B cell (primary cell): ENCODE measurements at regions not wholly inside any gene's neighbourhood (a gene's known extent, or its start where the extent isn't known, plus 50 kb on each side); places are given as distances from the start of the nearest gene placed in this dataset.

Source experiments
- ATAC-seq: fragments of 200-7000 bp; cut with Tn5 transposase; one replicate; pipeline ENCODE4 v1.10.0; 2021; ENCODE audit warnings: low read depth, mild to moderate bottlenecking, moderate number of reproducible peaks, moderate library complexity
- CTCF ChIA-PET: fragments of 350-600 bp; sonication (Branson Sonifier 250); formaldehyde crosslinking; loops from one replicate; lab custom pipeline; 2021; ENCODE audit warnings: antibody characterized with exemption, inconsistent platforms; lab: Charles Lee
- POLR2A ChIA-PET: fragments of 350-600 bp; sonication (Branson Sonifier 250); formaldehyde crosslinking; loops from one replicate; lab custom pipeline; 2021; ENCODE audit warnings: antibody characterized with exemption; lab: Charles Lee
- DNase-seq: peaks from one replicate; pipeline ENCODE4 v3.0.0; 2013
- H2AFZ ChIP-seq: 2 replicates; pipeline ENCODE4 v1.6.1; 2012; ENCODE audit warnings: mild to moderate bottlenecking, low read depth, low read length; ENCODE audit not compliant: insufficient read depth, poor library complexity, severe bottlenecking
- H3K27ac ChIP-seq, 2 donors: 1 replicate in 1 of 2; 2 replicates in 1 of 2; pipeline ENCODE4 v1.5.1; 2012 to 2013; ENCODE audit warnings: low read length in 2 of 2, mild to moderate bottlenecking in 2 of 2, moderate library complexity in 1 of 2
- H3K27me3 ChIP-seq, 4 experiments: fragments of 200-600 bp in 1 of 4; sonication (generic) in 1 of 4; replicated peaks in 1 of 4; 1 replicate in 2 of 4; 2 replicates in 2 of 4; pipeline versions ENCODE4 v1.6.1 to v1.7.0; 2013 to 2016; ENCODE audit warnings: low read length in 3 of 4, mild to moderate bottlenecking in 2 of 4, mixed read lengths in 1 of 4, moderate library complexity in 1 of 4; ENCODE audit not compliant: insufficient read depth in 4 of 4, control insufficient read depth in 3 of 4; ENCODE audit errors: control extremely low read depth in 1 of 4
- H3K36me3 ChIP-seq, 2 experiments: replicated peaks in 1 of 2; 1 replicate in 1 of 2; 2 replicates in 1 of 2; pipeline versions ENCODE4 v1.6.1 to v1.7.1; 2013; ENCODE audit warnings: low read length in 1 of 2; ENCODE audit not compliant: insufficient read depth in 2 of 2, control insufficient read depth in 1 of 2; ENCODE audit errors: control extremely low read depth in 1 of 2, extremely low read depth in 1 of 2
- H3K4me1 ChIP-seq, 2 donors: fragments of 200-600 bp in 1 of 2; sonication (generic) in 1 of 2; 1 replicate in 1 of 2; 2 replicates in 1 of 2; pipeline versions ENCODE4 v1.5.1 to v1.6.1; 2013 to 2017; ENCODE audit warnings: low read length in 2 of 2; ENCODE audit not compliant: control insufficient read depth in 2 of 2, insufficient read depth in 2 of 2
- H3K4me2 ChIP-seq: replicated peaks from 2 replicates; pipeline ENCODE3; 2012; ENCODE audit warnings: mild to moderate bottlenecking, low read depth, low read length; ENCODE audit not compliant: poor library complexity, severe bottlenecking
- H3K4me3 ChIP-seq, 5 experiments: fragments of 200-600 bp in 1 of 5; sonication (generic) in 1 of 5; 1 replicate in 3 of 5; 2 replicates in 2 of 5; pipeline versions ENCODE4 v1.5.1 to v1.7.0; 2011 to 2016; ENCODE audit warnings: low read length in 4 of 5, mild to moderate bottlenecking in 4 of 5, low read depth in 2 of 5, control low read depth in 1 of 5, moderate library complexity in 1 of 5; ENCODE audit not compliant: insufficient read depth in 1 of 5; ENCODE audit errors: control extremely low read depth in 1 of 5, extremely low read depth in 1 of 5
- H3K79me2 ChIP-seq: fragments of 200-600 bp; sonication (generic); one replicate; pipeline ENCODE4 v1.6.0; 2016; ENCODE audit warnings: low read length; ENCODE audit not compliant: control insufficient read depth, insufficient read depth
- H3K9ac ChIP-seq: fragments of 200-600 bp; sonication (generic); 2 replicates; pipeline ENCODE4 v1.6.1; 2017; ENCODE audit warnings: mild to moderate bottlenecking, low read length, moderate library complexity
- H3K9me3 ChIP-seq, 3 donors: one replicate each; pipeline versions ENCODE4 v1.6.1 to v1.7.1; 2013; ENCODE audit warnings: low read length in 2 of 3; ENCODE audit not compliant: control insufficient read depth in 2 of 3, insufficient read depth in 1 of 3; ENCODE audit errors: control extremely low read depth in 1 of 3
- H4K20me1 ChIP-seq: 2 replicates; pipeline ENCODE4 v1.6.0; 2012; ENCODE audit warnings: mild to moderate bottlenecking, low read length; ENCODE audit not compliant: insufficient read depth, control insufficient read depth, poor library complexity, severe bottlenecking
- H3K27ac Mint-ChIP-seq: one replicate; pipeline ENCODE4 v1.8.0; 2021; ENCODE audit warnings: mixed read lengths
- H3K27me3 Mint-ChIP-seq: one replicate; pipeline ENCODE4 v1.8.0; 2021; ENCODE audit warnings: mixed read lengths
- H3K4me1 Mint-ChIP-seq: one replicate; pipeline ENCODE4 v1.8.0; 2021; ENCODE audit warnings: mixed read lengths
- H3K4me3 Mint-ChIP-seq: one replicate; pipeline ENCODE4 v1.8.0; 2021; ENCODE audit warnings: mixed read lengths
- H3K9me3 Mint-ChIP-seq: one replicate; pipeline ENCODE4 v1.8.0; 2022; ENCODE audit warnings: mixed read lengths; ENCODE audit not compliant: insufficient read depth
- EZH2 ChIP-seq: IDR thresholded peaks from 2 replicates; pipeline ENCODE4 v1.6.1; 2012; ENCODE audit warnings: borderline replicate concordance, low read depth, mild to moderate bottlenecking, moderate library complexity, low read length; ENCODE audit not compliant: insufficient read depth, poor library complexity, severe bottlenecking
- WGBS: methylation state at CpG from one replicate; pipeline ENCODE4 v1.1.5; 2013; ENCODE audit warnings: missing lambda C conversion rate; ENCODE audit not compliant: insufficient coverage; 5-methylcytosine and 5-hydroxymethylcytosine counted together
- intact Hi-C: fragments of 100-400 bp; cut with micrococcal nuclease; formaldehyde crosslinking; loops from one replicate; pipeline ENCODE4 v1.10.0; 2022
- TF ChIP-seq, protein P1 (sequence below): fragments of 200-600 bp; IDR thresholded peaks from one replicate; pipeline ENCODE4 v1.8.0; 2022; ENCODE audit warnings: antibody characterized with exemption, mild to moderate bottlenecking

DNA sequence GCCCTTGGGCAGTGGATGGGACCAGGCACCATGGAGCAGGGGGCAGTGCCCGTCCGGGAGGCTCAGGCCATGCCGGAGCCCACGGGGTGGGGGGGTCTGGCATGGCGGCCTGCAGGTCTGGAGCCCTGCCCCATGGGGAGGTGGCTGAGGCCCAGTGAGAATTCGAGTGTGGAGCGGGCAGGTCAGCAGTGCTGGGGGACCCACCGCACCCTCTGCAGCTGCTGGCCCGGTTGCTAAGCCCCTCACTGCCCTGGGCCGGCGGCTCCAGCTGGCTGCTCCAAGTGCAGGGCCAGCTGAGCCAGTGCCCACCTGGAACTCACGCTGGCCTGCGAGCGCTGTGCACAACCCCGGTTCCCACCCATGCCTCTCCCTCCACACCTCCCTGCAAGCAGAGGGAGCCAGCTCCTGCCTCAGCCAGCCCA lies 1157.9 kb upstream of the ADGRL3 start:
- DNase-seq, result no peak
- no peak overlapping the region for H2AFZ ChIP-seq
- H3K4me2 ChIP-seq, result no peak overlapping the region
- no peak overlapping the region for H3K4me3 ChIP-seq
- no peaks in the 10 kb centered on the region for H3K36me3 ChIP-seq
- H3K4me1 Mint-ChIP-seq, result no peaks in the 10 kb centered on the region
- H3K4me3 Mint-ChIP-seq, result no peak overlapping the region
- H3K27me3 ChIP-seq, result no peaks in the 10 kb centered on the region
- H3K79me2 ChIP-seq, result no peaks in the 10 kb centered on the region
- 91% methylated on average over 15 of the region's 15 CpGs for WGBS
- no peaks in the 10 kb centered on the region for H3K27me3 Mint-ChIP-seq
- TF ChIP-seq, protein P1, sequence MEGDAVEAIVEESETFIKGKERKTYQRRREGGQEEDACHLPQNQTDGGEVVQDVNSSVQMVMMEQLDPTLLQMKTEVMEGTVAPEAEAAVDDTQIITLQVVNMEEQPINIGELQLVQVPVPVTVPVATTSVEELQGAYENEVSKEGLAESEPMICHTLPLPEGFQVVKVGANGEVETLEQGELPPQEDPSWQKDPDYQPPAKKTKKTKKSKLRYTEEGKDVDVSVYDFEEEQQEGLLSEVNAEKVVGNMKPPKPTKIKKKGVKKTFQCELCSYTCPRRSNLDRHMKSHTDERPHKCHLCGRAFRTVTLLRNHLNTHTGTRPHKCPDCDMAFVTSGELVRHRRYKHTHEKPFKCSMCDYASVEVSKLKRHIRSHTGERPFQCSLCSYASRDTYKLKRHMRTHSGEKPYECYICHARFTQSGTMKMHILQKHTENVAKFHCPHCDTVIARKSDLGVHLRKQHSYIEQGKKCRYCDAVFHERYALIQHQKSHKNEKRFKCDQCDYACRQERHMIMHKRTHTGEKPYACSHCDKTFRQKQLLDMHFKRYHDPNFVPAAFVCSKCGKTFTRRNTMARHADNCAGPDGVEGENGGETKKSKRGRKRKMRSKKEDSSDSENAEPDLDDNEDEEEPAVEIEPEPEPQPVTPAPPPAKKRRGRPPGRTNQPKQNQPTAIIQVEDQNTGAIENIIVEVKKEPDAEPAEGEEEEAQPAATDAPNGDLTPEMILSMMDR, result no peak
- TF ChIP-seq EZH2, result no peak
- H3K27ac Mint-ChIP-seq, result no peak overlapping the region
- ChIA-PET POLR2A (no interaction called here), CTCF (no interaction called here)
- no peaks in the 10 kb centered on the region for H4K20me1 ChIP-seq
- H3K4me1 ChIP-seq, result no peaks in the 10 kb centered on the region
- no peak overlapping the region for H3K9ac ChIP-seq
- intact Hi-C loops, result no loop called here
- no peaks in the 10 kb centered on the region for H3K9me3 Mint-ChIP-seq
- H3K27ac ChIP-seq, result no peak overlapping the region
- H3K9me3 ChIP-seq, result peaks cover 0 to 23% (median 0%) of the 10 kb centered on the region in 3 donors
- no peak for ATAC-seq

DNA sequence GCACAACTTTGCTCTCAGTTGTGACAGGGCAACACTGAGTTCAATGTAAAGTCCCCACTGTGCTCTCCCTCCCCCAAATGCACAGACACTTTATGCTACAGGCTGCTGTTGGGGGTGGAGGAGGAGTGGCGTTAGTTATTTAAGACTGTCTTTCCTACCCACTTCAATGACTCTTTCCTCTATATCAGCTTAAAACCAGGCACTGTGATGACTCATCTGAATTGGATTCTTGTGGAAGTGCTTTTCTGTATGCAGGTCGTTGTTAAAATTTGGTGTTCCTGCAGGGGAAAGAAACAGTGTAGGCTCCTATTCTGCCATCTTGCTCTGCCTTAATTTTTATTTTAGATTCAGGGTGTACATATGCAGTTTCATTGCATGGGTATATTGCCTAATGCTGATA lies 1157.2 kb upstream of the ADGRL3 start:
- H3K4me1 Mint-ChIP-seq, result no peaks in the 10 kb centered on the region
- no peaks in the 10 kb centered on the region for H3K79me2 ChIP-seq
- TF ChIP-seq, protein P1, result no peak
- no peak for TF ChIP-seq EZH2

More for the DNA sequence above, 1157.2 kb upstream of the ADGRL3 start:
- Histone ChIP-seq H3K9ac (no peak overlapping the region), H3K27ac (no peak overlapping the region), H3K27me3 (no peaks in the 10 kb centered on the region), H3K9me3 (peaks cover 0 to 23% (median 0%) of the 10 kb centered on the region in 3 donors), H3K4me3 (no peak overlapping the region), H2AFZ (no peak overlapping the region), H3K36me3 (no peaks in the 10 kb centered on the region), H4K20me1 (no peaks in the 10 kb centered on the region), H3K4me1 (no peaks in the 10 kb centered on the region), H3K4me2 (no peak overlapping the region)
- Mint-ChIP-seq H3K27me3 (no peaks in the 10 kb centered on the region), H3K27ac (no peak overlapping the region), H3K4me3 (no peak overlapping the region), H3K9me3 (no peaks in the 10 kb centered on the region)
- ATAC-seq (no peak), DNase-seq (no peak)
- 71% methylated on average over 1 of the region's 2 CpGs for whole genome bisulfite sequencing
- ChIA-PET POLR2A (no interaction called here), CTCF (no interaction called here)
- intact Hi-C loops, result no loop called here
